Natural killer cell treated with Interleukin-12 subunit alpha and Interleukin-12 subunit beta and Interleukin-15 and Interleukin-18, amount 100 ng/mL, for 72 hours (primary cell): ENCODE measurements at regions not wholly inside any gene's neighbourhood (a gene's known extent, or its start where the extent isn't known, plus 50 kb on each side); places are given as distances from the start of the nearest gene placed in this dataset.

ENCODE experiments used
- ATAC-seq, 2 donors: fragments of 150-1000 bp; cut with Tn5 transposase in 1 of 2; sonication (Bioruptor Pico), chemical (Tn5 transposase) in 1 of 2; 2 replicates each; pipeline ENCODE4 v1.10.0; 2021
- DNase-seq: peaks from one replicate; pipeline ENCODE4 v3.0.0; 2022; ENCODE audit warnings: low spot score
- H3K27ac Mint-ChIP-seq, 2 donors: 1 replicate in 1 of 2; 2 replicates in 1 of 2; pipeline ENCODE4 v1.8.0; 2022; ENCODE audit warnings: mixed read lengths in 2 of 2, mild to moderate bottlenecking in 1 of 2, moderate library complexity in 1 of 2
- H3K27me3 Mint-ChIP-seq, 2 donors: 1 replicate in 1 of 2; 2 replicates in 1 of 2; pipeline ENCODE4 v1.8.0; 2022; ENCODE audit warnings: mixed read lengths in 2 of 2
- H3K36me3 Mint-ChIP-seq: one replicate; pipeline ENCODE4 v1.8.0; 2022; ENCODE audit warnings: mixed read lengths
- H3K4me1 Mint-ChIP-seq, 2 donors: 1 replicate in 1 of 2; 2 replicates in 1 of 2; pipeline ENCODE4 v1.8.0; 2022; ENCODE audit warnings: low read depth in 2 of 2, mixed read lengths in 2 of 2, mild to moderate bottlenecking in 1 of 2
- H3K4me3 Mint-ChIP-seq: one replicate; pipeline ENCODE4 v1.8.0; 2022; ENCODE audit warnings: mixed read lengths
- H3K9me3 Mint-ChIP-seq: 2 replicates; pipeline ENCODE4 v1.8.0; 2022; ENCODE audit warnings: mixed read lengths

DNA sequence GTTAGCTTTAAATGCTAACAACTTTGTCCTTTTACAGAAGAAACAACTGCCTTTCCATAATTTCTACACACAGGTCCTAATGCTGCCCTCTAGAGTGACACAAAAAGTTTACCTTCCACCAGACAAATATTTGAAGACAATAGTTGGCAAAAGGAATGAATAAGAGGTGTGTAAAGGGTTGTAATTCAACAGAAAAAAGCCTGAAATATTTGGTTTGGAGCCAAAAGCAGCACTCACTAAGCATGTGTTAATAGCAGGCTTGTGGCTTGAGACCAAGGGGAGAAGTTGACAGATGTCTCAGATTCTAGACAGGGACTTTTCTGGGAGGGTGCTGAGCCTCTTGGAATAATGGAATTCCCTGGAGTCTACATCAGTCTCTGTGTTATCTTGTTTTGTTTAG, 156.2 kb upstream of the GALNT17 start:
- no peak for ATAC-seq
- H3K9me3 Mint-ChIP-seq, result peaks cover 7% of the 10 kb centered on the region
- no peaks in the 10 kb centered on the region for H3K4me1 Mint-ChIP-seq
- no peak for DNase-seq
- H3K27ac Mint-ChIP-seq, result no peak overlapping the region
- no peaks in the 10 kb centered on the region for H3K27me3 Mint-ChIP-seq
- no peak overlapping the region for H3K4me3 Mint-ChIP-seq
- H3K36me3 Mint-ChIP-seq, result no peaks in the 10 kb centered on the region

DNA sequence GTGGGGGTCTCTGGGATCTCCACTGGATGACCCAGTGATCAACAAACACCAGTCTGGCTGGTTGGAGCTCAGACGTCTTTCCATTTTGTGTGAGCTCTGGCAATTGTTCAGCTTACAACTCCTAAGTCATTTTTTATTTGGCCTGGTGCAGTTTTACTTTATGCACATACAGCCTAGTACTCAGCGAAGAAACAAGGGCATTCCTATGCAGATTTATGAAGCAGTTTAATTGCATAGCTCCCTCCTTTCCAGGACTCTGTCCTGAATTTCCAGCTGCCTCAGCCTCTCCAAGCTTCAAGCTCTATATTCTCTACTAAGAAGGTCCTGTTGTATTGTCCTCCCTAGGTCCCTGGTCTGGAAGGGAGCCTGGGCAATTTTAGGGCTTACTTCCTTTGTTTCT, 145.6 kb upstream of the GALNT17 start:
- H3K4me1 Mint-ChIP-seq, result no peaks in the 10 kb centered on the region
- peaks cover 9% of the 10 kb centered on the region for H3K9me3 Mint-ChIP-seq
- H3K27me3 Mint-ChIP-seq, result no peaks in the 10 kb centered on the region
- H3K36me3 Mint-ChIP-seq, result no peaks in the 10 kb centered on the region
- DNase-seq (no peak), ATAC-seq (no peak)
- H3K4me3 Mint-ChIP-seq, result no peak overlapping the region
- H3K27ac Mint-ChIP-seq, result no peak overlapping the region

GRCh38 chr7:70994176-70994575, 137.8 kb upstream of the GALNT17 start:
- Mint-ChIP-seq H3K27me3 (no peaks in the 10 kb centered on the region), H3K9me3 (peaks cover 15% of the 10 kb centered on the region), H3K4me1 (no peaks in the 10 kb centered on the region), H3K4me3 (no peak overlapping the region), H3K36me3 (no peaks in the 10 kb centered on the region), H3K27ac (no peak overlapping the region)
- DNase-seq, result no peak
- ATAC-seq, result no peak

- peaks cover 3% of the 10 kb centered on the region for H3K9me3 Mint-ChIP-seq
- ATAC-seq (no peak), DNase-seq (no peak)
- H3K27ac Mint-ChIP-seq, result no peak overlapping the region
- H3K36me3 Mint-ChIP-seq, result no peaks in the 10 kb centered on the region
- H3K4me3 Mint-ChIP-seq, result no peak overlapping the region
- H3K27me3 Mint-ChIP-seq, result no peaks in the 10 kb centered on the region
- H3K4me1 Mint-ChIP-seq, result no peaks in the 10 kb centered on the region
These were observed 134.7 kb upstream of the GALNT17 start for GRCh38 chr7:70997261-70997660.

DNA sequence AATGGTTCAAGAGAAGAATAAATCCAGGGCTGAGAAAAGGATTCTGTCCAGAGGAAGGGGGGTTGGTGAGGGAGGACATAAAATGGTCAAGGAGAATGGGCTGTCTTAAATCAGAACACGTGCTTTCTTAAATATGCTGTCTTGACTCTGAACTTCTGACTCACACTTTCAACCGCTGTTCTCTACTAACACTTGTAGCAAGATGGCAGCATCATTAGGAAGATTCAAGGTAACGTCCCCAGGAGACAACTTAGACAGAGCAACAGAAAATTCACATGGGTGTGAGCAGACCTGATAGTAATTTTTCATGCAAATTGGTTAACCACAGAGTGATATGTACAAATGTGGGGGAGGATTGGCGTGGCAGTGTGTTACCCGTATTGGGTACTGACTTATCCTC, 126.8 kb upstream of the GALNT17 start:
- ATAC-seq, result no peak
- Mint-ChIP-seq H3K4me1 (no peaks in the 10 kb centered on the region), H3K27me3 (no peaks in the 10 kb centered on the region), H3K27ac (no peak overlapping the region), H3K4me3 (no peak overlapping the region), H3K36me3 (no peaks in the 10 kb centered on the region), H3K9me3 (peaks cover 16% of the 10 kb centered on the region)
- DNase-seq, result no peak

DNA sequence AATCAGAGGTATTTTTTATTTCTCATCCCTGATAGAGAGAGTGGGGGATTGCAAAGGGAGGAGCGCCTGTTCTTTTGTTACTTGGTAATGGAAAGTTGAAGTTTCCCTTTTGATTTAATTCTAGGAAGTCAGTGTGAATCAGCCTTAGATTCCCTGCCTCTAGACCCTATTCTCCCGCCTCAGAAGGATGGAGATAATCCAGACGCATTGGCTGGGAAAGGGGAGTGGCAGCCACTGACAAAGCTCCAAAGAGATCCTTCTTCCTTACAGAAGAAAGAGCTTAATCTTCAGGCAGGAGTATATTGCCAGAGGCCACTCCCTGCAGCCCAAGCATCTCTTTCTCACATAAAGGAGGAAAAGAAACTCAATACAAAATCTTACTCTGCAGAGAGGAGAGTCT, 122.3 kb upstream of the GALNT17 start:
- ATAC-seq (no peak), DNase-seq (no peak)
- Mint-ChIP-seq H3K27ac (no peak overlapping the region), H3K4me3 (no peak overlapping the region), H3K9me3 (peaks cover 10% of the 10 kb centered on the region), H3K4me1 (no peaks in the 10 kb centered on the region), H3K36me3 (no peaks in the 10 kb centered on the region), H3K27me3 (no peaks in the 10 kb centered on the region)

GRCh38 chr7:71015252-71015900, 116.6 kb upstream of the GALNT17 start:
- no peaks in the 10 kb centered on the region for H3K27me3 Mint-ChIP-seq
- H3K4me1 Mint-ChIP-seq, result no peaks in the 10 kb centered on the region
- ATAC-seq (no peak), DNase-seq (no peak)
- H3K9me3 Mint-ChIP-seq, result peaks cover 11% of the 10 kb centered on the region
- no peaks in the 10 kb centered on the region for H3K36me3 Mint-ChIP-seq
- H3K4me3 Mint-ChIP-seq, result no peak overlapping the region
- H3K27ac Mint-ChIP-seq, result no peak overlapping the region

DNA sequence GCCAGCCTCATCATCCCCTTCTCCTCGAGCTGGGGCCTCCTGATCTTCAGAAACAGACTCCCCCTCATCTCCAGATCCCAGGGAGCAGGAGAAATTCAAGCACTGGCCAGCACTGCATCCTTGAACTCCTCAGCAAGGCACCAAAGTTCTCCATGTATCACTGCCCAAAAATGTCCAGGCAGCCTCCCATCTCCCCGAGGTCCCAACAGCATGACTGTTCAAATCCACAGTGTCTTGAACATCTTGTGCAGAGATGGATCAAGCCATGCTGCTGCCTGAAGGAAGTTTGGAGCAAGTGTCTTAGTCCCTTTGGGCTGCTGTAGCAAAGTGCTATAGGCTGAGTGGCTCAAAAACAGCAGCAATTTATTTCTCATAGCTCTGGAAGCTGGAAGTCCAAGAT, 115.5 kb upstream of the GALNT17 start:
- H3K4me3 Mint-ChIP-seq, result no peak overlapping the region
- no peaks in the 10 kb centered on the region for H3K4me1 Mint-ChIP-seq
- H3K36me3 Mint-ChIP-seq, result no peaks in the 10 kb centered on the region
- DNase-seq (no peak), ATAC-seq (no peak)
- no peaks in the 10 kb centered on the region for H3K27me3 Mint-ChIP-seq
- H3K27ac Mint-ChIP-seq, result no peak overlapping the region
- peaks cover 11% of the 10 kb centered on the region for H3K9me3 Mint-ChIP-seq

- Mint-ChIP-seq H3K36me3 (no peaks in the 10 kb centered on the region), H3K27ac (no peak overlapping the region), H3K9me3 (peaks cover 11% of the 10 kb centered on the region), H3K4me1 (no peaks in the 10 kb centered on the region), H3K4me3 (no peak overlapping the region), H3K27me3 (no peaks in the 10 kb centered on the region)
- ATAC-seq (no peak), DNase-seq (no peak)
These were observed 114.3 kb upstream of the GALNT17 start for GRCh38 chr7:71017602-71018001.

- no peaks in the 10 kb centered on the region for H3K4me1 Mint-ChIP-seq
- no peaks in the 10 kb centered on the region for H3K36me3 Mint-ChIP-seq
- H3K9me3 Mint-ChIP-seq, result peaks cover 11% of the 10 kb centered on the region
- H3K27me3 Mint-ChIP-seq, result no peaks in the 10 kb centered on the region
- H3K4me3 Mint-ChIP-seq, result no peak overlapping the region
- ATAC-seq, result no peak
- no peak for DNase-seq
- no peak overlapping the region for H3K27ac Mint-ChIP-seq
These were observed 112.2 kb upstream of the GALNT17 start for GRCh38 chr7:71019706-71020105.

DNA sequence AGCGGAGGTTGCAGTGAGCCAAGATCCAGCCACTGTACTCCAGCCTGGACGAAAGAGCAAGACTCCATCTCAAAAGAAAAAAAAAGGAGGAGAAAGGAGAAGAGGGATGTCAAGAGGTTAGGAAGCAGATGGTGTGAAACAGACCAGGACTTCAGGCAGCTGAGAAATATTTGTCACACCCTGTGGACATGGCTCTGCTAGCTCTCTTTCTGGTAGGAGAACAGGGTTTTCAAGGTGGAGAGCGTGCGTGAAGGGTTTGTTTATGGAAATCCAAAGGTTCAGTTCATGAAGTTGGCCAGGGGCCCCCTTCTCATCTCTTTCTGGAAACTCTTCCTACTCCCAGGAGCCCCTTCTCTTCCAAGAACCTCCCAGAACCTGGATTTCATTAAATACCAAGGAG, 110.8 kb upstream of the GALNT17 start:
- Mint-ChIP-seq H3K36me3 (no peaks in the 10 kb centered on the region), H3K9me3 (peaks cover 12% of the 10 kb centered on the region), H3K27ac (no peak overlapping the region), H3K4me3 (no peak overlapping the region), H3K27me3 (no peaks in the 10 kb centered on the region), H3K4me1 (no peaks in the 10 kb centered on the region)
- DNase-seq (no peak), ATAC-seq (no peak)

GRCh38 chr7:71026680-71027079, 105.3 kb upstream of the GALNT17 start:
- ATAC-seq, result no peak
- H3K27me3 Mint-ChIP-seq, result no peaks in the 10 kb centered on the region
- H3K27ac Mint-ChIP-seq, result no peak overlapping the region
- peaks cover 4% of the 10 kb centered on the region for H3K9me3 Mint-ChIP-seq
- H3K4me1 Mint-ChIP-seq, result no peaks in the 10 kb centered on the region
- no peaks in the 10 kb centered on the region for H3K36me3 Mint-ChIP-seq
- no peak for DNase-seq
- H3K4me3 Mint-ChIP-seq, result no peak overlapping the region

GRCh38 chr7:71034243-71034642, 97.7 kb upstream of the GALNT17 start:
- no peak for DNase-seq
- Mint-ChIP-seq H3K27ac (no peak overlapping the region), H3K36me3 (no peaks in the 10 kb centered on the region), H3K9me3 (peaks cover 13% of the 10 kb centered on the region), H3K27me3 (no peaks in the 10 kb centered on the region), H3K4me3 (no peak overlapping the region), H3K4me1 (no peaks in the 10 kb centered on the region)
- no peak for ATAC-seq

DNA sequence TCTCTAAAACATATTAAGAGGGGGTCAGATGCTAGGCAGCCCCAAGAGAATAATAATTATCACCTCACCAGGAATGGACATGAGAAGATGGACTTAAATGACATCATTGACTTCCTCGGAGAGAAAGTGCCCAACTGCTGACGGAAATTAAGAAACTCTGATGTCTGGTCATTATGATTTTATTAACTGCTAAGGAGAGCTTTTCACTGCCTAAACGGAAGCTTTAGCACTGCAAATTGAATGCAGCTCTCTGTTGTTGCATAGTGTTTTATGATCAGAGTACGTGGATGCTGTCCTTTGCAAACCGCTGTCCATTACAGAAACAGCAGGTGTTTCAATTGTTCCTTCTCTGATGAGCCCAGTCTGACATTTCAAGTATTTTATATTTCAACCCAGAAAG, 89.4 kb upstream of the GALNT17 start:
- ATAC-seq (no peak), DNase-seq (no peak)
- H3K27ac Mint-ChIP-seq, result no peak overlapping the region
- no peaks in the 10 kb centered on the region for H3K36me3 Mint-ChIP-seq
- no peaks in the 10 kb centered on the region for H3K4me1 Mint-ChIP-seq
- H3K9me3 Mint-ChIP-seq, result peaks cover 8% of the 10 kb centered on the region
- H3K4me3 Mint-ChIP-seq, result no peak overlapping the region
- no peaks in the 10 kb centered on the region for H3K27me3 Mint-ChIP-seq

DNA sequence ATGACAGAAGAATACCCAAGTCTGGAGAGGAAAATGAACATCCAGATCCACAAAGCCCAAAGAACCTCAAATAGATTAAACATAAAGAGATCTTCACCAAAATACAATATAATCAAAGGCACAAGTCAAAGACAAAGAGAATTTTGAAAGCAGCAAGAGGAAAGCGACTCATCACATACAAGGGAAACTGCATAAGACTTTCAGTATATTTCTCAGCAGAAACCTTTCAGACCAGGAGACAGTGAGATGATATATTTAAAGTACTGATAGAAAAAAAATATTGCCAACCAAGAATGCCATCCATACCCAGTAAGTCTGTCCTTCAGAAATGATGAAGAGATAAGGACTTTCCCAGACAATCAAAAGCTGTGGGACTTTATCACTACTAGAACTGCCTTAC, 81.5 kb upstream of the GALNT17 start:
- DNase-seq, result no peak
- H3K9me3 Mint-ChIP-seq, result peaks cover 13% of the 10 kb centered on the region
- H3K36me3 Mint-ChIP-seq, result peaks cover 14% of the 10 kb centered on the region
- no peak overlapping the region for H3K27ac Mint-ChIP-seq
- H3K4me1 Mint-ChIP-seq, result no peaks in the 10 kb centered on the region
- H3K27me3 Mint-ChIP-seq, result no peaks in the 10 kb centered on the region
- H3K4me3 Mint-ChIP-seq, result no peak overlapping the region
- no peak for ATAC-seq
